HG03159 (cell line): ENCODE measurements at regions not wholly inside any gene's neighbourhood (a gene's known extent, or its start where the extent isn't known, plus 50 kb on each side); places are given as distances from the start of the nearest gene placed in this dataset.

Source experiments
- ATAC-seq: cut with Tn5 transposase; IDR thresholded peaks from one replicate; pipeline ENCODE4 v1.9.1; 2021; ENCODE audit warnings: mild to moderate bottlenecking, moderate library complexity; ENCODE audit not compliant: unreplicated experiment

- ATAC-seq = no peak
Measured at GRCh38 chr2:12964904-12965539, 248.3 kb downstream of the TRIB2 start.

GRCh38 chr2:12965540-12966269 lies 249.0 kb downstream of the TRIB2 start:
- ATAC-seq = no peak

- ATAC-seq = no peak
Measured at GRCh38 chr2:12967804-12968203, 251.1 kb downstream of the TRIB2 start.

- ATAC-seq = no peak
Measured at GRCh38 chr2:12968399-12968798, 251.7 kb downstream of the TRIB2 start.

DNA sequence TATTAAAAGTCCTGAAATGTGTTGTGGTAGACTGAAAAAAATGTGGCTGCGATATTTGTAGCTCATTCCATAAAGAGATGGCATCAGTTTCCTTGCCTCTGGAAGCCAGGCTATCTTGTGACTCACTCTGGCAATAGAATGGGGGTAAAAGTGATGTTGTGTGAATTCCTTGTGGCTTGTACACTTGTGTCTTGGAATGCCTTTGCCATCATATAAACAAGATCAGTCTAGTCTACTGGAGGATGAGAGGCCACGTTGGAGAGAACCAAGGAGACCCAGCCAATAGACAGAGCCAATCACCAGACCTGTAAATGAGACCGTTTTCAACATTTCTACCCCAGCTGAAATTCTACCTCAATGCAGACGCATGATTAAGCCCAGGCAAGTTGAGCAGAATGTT lies 254.1 kb downstream of the TRIB2 start:
- no peak for ATAC-seq

DNA sequence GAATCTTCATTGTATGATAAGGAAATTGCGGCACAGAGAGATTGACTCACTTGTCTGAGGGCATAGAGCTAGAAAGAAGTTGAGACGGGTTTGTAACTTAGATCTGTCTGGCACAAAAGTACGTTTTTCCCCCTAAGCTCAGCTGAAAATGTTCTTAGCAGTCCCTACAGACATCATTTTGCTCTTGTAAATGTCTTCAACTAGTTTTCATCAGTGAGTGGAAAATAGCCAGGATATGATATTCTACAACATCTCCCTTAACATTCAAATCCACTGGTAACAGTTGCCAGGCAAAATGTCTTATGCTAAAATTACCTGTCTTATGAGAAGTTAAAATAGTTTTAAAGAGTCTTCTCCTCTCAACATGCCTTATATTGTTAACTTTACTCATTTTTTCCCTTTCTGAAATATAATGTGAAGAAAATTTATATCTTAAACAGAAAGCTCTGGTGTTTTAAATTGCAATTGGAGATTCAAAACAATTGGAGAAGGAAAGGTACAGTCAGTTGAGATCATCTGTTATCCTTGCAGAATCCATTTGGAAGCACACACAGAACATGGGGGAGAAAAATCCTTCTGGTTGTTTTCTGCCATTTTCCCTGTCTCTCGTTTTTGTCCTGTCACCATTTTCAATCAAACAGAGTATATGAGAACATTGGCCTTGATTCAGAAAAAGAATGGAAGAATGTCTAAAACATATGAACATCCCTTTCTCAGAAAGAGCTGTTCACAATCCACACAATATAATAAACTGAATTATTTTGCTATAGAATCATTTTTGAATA lies 255.0 kb downstream of the TRIB2 start:
- no peak for ATAC-seq

- ATAC-seq = no peak
Measured at GRCh38 chr2:12978066-12978835, 261.5 kb downstream of the TRIB2 start.

DNA sequence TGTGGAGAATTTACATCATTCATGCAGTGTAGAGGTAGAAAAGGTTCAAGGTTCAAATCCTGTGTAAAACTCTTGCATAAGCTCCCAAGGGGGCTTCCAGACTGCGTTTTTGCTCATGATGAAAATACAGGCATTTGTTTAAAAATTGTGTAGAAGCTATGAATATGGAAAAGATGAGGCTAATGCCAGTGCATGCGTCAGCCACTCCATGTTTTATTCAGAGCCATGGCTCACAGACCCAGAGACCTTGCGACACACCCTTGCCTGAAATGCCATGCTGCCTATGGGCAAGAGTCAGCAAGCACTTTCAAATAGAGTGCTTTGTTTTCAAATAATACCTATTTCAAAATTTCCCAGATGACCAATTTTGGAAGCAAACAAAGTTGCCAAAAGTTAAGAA lies 262.3 kb downstream of the TRIB2 start:
- no peak for ATAC-seq

GRCh38 chr2:12980817-12981216 lies 264.1 kb downstream of the TRIB2 start:
- no peak for ATAC-seq

DNA sequence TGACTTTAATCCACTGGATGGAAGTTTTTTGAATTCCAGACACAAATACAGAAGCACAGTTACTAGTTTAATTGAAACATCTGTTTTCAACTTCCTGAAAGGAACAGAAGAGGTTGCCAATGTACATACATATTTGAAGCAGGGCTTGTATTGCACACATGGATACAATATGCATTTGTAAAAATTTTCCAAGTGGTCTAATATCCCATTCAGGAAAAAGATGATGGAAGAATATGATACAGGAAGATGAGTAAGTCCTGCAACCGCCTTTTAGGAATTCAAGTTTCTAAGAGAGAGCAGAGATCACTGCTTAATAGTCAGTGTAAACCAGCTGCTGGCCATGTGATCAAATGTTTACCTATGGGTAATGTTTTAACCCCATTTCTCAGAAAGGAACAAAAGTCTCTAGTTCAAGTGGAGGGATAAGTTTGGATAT lies 265.4 kb downstream of the TRIB2 start:
- ATAC-seq = no peak

GRCh38 chr2:12987246-12987645 lies 270.5 kb downstream of the TRIB2 start:
- ATAC-seq = no peak

DNA sequence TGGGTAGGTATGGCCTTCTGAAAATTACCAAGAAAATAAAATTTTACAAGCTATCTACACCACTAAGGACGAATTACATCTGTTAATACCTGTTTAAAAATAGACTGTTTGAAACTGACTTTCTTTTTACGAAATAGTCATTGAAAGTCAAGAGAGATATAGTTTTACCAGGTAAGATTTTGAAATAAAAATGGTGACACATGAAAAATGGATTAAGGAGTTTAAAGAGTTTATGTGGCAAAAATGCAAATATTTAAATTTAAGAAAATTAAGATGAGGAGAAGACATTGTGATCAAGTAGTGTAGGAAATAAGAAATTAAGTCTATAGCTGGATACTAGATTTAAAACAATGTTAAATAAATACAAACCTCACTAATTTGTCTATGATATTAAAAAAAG lies 271.5 kb downstream of the TRIB2 start:
- no peak for ATAC-seq

GRCh38 chr2:12990523-12990922 lies 273.8 kb downstream of the TRIB2 start:
- ATAC-seq = no peak

- no peak for ATAC-seq
Measured at GRCh38 chr2:12998685-12999084, 281.9 kb downstream of the TRIB2 start.

DNA sequence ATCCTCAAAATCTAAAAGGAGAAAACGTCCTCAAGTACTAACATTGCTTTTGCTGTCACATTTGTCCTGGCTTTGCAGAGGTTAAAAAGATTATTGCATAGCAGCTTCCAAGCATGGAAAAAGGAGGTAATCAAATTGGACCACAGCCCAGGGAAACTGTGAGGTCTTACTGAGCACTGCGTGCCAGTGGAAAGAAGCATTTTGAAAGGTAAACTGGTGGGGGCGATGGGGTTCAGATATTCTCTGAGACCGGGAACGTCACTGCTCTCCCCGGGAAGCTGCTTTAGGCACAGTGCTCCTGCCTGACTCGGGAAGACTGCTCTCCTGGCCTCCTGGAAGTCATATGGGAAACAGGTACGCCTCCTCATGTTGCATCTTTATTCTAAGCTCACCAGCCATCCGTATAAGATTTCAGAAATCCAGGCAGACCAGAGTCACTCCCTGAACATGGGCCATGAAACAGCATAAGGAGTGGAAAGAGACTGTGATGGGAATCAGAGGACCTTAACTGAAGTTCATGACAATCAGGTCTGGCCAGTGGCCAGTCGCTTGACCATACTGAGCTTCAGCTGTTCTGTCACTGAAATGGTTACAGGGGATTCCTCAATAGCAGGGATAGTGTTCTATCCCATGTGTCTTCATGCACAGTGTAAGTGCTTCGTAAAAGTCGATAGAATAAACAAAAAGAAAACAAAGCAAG lies 284.1 kb downstream of the TRIB2 start:
- no peak for ATAC-seq

- ATAC-seq = no peak
Measured at GRCh38 chr2:13001408-13001807, 284.7 kb downstream of the TRIB2 start.

DNA sequence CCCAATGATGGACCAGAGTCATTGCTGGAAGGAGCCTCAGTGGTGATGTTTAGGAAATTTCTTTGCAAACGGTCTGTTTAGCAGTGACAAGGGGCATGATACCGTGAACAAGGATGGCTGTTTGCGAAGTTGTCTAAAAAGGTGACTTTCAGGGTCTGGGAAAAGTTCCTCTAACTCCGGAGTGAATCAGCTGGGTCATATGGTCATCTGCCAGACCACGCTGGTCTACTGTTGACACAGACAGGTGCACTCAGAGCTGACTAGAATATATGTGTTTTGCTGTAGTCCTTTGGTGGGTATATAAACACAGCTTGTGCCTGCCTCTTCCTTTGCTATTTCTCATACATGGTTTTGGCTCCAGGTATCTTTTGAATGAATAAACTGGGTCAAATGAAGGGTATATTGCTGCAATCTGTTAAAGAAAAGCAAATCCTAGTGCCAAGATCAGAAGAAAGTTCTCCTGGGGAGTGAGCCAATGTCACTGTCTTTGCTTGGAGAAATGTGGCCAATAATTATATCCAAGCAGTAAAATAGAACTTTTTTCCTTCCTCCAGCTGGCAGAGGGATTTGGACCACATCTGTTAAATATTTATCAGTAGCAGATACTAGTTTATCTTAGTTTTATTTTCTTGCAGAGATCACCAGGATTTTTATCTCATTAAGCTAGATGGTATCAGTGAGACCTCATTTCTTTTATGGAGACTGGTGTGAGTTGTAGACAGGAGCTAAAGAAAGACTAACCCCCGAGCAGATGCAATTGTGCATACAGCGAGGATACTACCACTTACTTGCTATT lies 286.0 kb downstream of the TRIB2 start:
- ATAC-seq = no peak

DNA sequence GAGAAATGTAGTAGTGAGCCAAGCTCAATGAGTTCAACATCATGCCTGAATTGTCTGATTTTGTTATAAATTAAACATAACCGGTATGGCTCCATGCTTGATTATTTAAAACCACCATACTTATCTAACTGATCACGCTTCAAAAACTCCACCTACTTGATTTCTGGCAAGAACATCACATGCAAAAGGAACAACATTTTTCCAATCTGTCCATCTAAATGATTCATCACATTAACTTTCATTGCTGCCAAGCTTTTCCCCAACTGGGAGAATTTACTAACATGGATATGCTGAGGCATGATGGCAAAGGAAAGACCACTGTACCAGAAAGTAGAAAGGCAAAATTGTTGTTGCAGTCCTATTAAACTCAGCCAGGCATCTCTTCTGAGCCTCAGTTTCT lies 286.8 kb downstream of the TRIB2 start:
- ATAC-seq = no peak

GRCh38 chr2:13005048-13005447 lies 288.3 kb downstream of the TRIB2 start:
- no peak for ATAC-seq
